A549 (cell line): ENCODE measurements at regions not wholly inside any gene's neighbourhood (a gene's known extent, or its start where the extent isn't known, plus 50 kb on each side); places are given as distances from the start of the nearest gene placed in this dataset.

Source experiments
- ATAC-seq, 2 experiments: fragments of 200-7000 bp in 1 of 2; fragments of >200 bp in 1 of 2; cut with Nextera tagmentation in 1 of 2; cut with Tn5 transposase in 1 of 2; 3 replicates each; pipeline versions ENCODE4 v1.8.0 to v1.9.1; 2018 to 2020; ENCODE audit warnings: mild to moderate bottlenecking in 1 of 2, moderate library complexity in 1 of 2
- CTCF ChIA-PET: fragments of 300-600 bp; sonication (Branson Sonifier 250); formaldehyde crosslinking; extraction: SDS; loops from one replicate; lab custom pipeline; 2021; ENCODE audit warnings: antibody characterized with exemption, inconsistent platforms; lab: Yijun Ruan, JAX
- POLR2A ChIA-PET: fragments of 350-600 bp; formaldehyde crosslinking; extraction: SDS; loops from one replicate; lab custom pipeline; 2021; ENCODE audit warnings: antibody characterized with exemption, inconsistent platforms; lab: Yijun Ruan, JAX
- DNase-seq, 2 experiments: peaks; one replicate each; pipeline versions ENCODE4 v3.0.0 to v3.0.0-alpha.2; 2011 to 2016; ENCODE audit warnings: low read depth in 1 of 2, low spot score in 1 of 2
- FAIRE-seq: peaks from 2 replicates; lab custom pipeline; 2011; peaks lifted over from hg19 to GRCh38; lab: Jason Lieb, UNC
- H3K27ac ChIP-seq, 2 experiments: fragments of >200 bp; sonication (Bioruptor Twin); formaldehyde crosslinking; 3 replicates each; pipeline ENCODE4 v1.5.1; 2016 to 2017
- H3K4me1 ChIP-seq: fragments of >200 bp; sonication (Bioruptor Twin); formaldehyde crosslinking; 3 replicates; pipeline ENCODE4 v1.6.1; 2016
- H3K4me2 ChIP-seq: fragments of >200 bp; sonication (Bioruptor Twin); formaldehyde crosslinking; 3 replicates; pipeline ENCODE4 v1.6.1; 2016
- H3K4me3 ChIP-seq: fragments of >200 bp; sonication (Bioruptor Twin); formaldehyde crosslinking; 3 replicates; pipeline ENCODE4 v1.5.1; 2016
- H3K9me3 ChIP-seq: fragments of >200 bp; sonication (Bioruptor Twin); formaldehyde crosslinking; 3 replicates; pipeline ENCODE4 v1.6.1; 2016
- ATOH8 ChIP-seq: fragments of 250-450 bp; sonication (Bioruptor Pico); IDR thresholded peaks from 2 replicates; pipeline ENCODE4 v1.5.0; 2020; ENCODE audit warnings: low read depth, mild to moderate bottlenecking, moderate library complexity
- CEBPB ChIP-seq, 2 experiments: fragments of >200 bp in 1 of 2; sonication (Bioruptor Twin) in 1 of 2; formaldehyde crosslinking in 1 of 2; IDR thresholded peaks; 2 replicates each; pipeline ENCODE4 v1.6.1; 2012 to 2016
- CTCF ChIP-seq: fragments of >200 bp; sonication (Bioruptor Twin); formaldehyde crosslinking; IDR thresholded peaks from 3 replicates; pipeline ENCODE4 v1.5.1; 2016
- EHMT2 ChIP-seq: fragments of 200-600 bp; sonication (generic); IDR thresholded peaks from 2 replicates; pipeline ENCODE4 v1.6.1; 2016; ENCODE audit warnings: antibody characterized with exemption, low read depth, mild to moderate bottlenecking, moderate library complexity
- GATA3 ChIP-seq: IDR thresholded peaks from 2 replicates; pipeline ENCODE4 v1.6.1; 2012; ENCODE audit warnings: borderline replicate concordance
- HDAC2 ChIP-seq: fragments of 200-600 bp; sonication (generic); IDR thresholded peaks from 2 replicates; pipeline ENCODE4 v1.6.1; 2016
- HEYL ChIP-seq: fragments of 250-450 bp; sonication (Bioruptor Pico); IDR thresholded peaks from 2 replicates; pipeline ENCODE4 v1.8.0; 2021; ENCODE audit warnings: mild to moderate bottlenecking, moderate library complexity
- HOXA7 ChIP-seq: fragments of 250-450 bp; sonication (Bioruptor Pico); IDR thresholded peaks from 2 replicates; pipeline ENCODE4 v1.5.0; 2020; ENCODE audit warnings: mild to moderate bottlenecking, moderate library complexity
- HOXB13 ChIP-seq: fragments of 250-450 bp; sonication (Bioruptor Pico); IDR thresholded peaks from 2 replicates; pipeline ENCODE4 v1.5.0; 2020; ENCODE audit warnings: low read depth, mild to moderate bottlenecking, moderate library complexity
- HOXB5 ChIP-seq: fragments of 250-450 bp; sonication (Bioruptor Pico); IDR thresholded peaks from 2 replicates; pipeline ENCODE4 v1.5.0; 2020; ENCODE audit warnings: mild to moderate bottlenecking, moderate library complexity
- JUN ChIP-seq, 2 experiments: fragments of >200 bp; sonication (Bioruptor Twin); formaldehyde crosslinking; IDR thresholded peaks; 2 replicates in 1 of 2; 3 replicates in 1 of 2; pipeline ENCODE4 v1.6.1; 2016 to 2017
- KDM1A ChIP-seq: fragments of 200-600 bp; sonication (generic); IDR thresholded peaks from 2 replicates; pipeline ENCODE4 v1.6.1; 2016; ENCODE audit warnings: low read depth, mild to moderate bottlenecking
- MAX ChIP-seq: IDR thresholded peaks from 2 replicates; pipeline ENCODE4 v1.6.1; 2012
- MAZ ChIP-seq: fragments of 150-350 bp; IDR thresholded peaks from 2 replicates; pipeline ENCODE4 v1.6.1; 2014; ENCODE audit warnings: antibody characterized with exemption, low read depth, low read length, borderline replicate concordance
- NFE2L2 ChIP-seq: fragments of 150-350 bp; conservative IDR thresholded peaks from 2 replicates; pipeline ENCODE4 v1.6.1; 2014; ENCODE audit warnings: low read length
- NPAS2 ChIP-seq: fragments of 250-450 bp; sonication (Bioruptor Pico); IDR thresholded peaks from 2 replicates; pipeline ENCODE4 v1.8.0; 2022; ENCODE audit warnings: mild to moderate bottlenecking, moderate library complexity, borderline replicate concordance
- PBX3 ChIP-seq: IDR thresholded peaks from 2 replicates; pipeline ENCODE4 v1.6.1; 2012
- PHF8 ChIP-seq: fragments of 200-600 bp; sonication (generic); IDR thresholded peaks from 2 replicates; pipeline ENCODE4 v1.6.1; 2016; ENCODE audit warnings: low read depth, mild to moderate bottlenecking, antibody characterized with exemption, moderate library complexity, borderline replicate concordance
- POLR2A ChIP-seq: IDR thresholded peaks from 2 replicates; pipeline ENCODE4 v1.6.1; 2012; ENCODE audit warnings: mild to moderate bottlenecking, low read length
- POLR2AphosphoS2 ChIP-seq: conservative IDR thresholded peaks from 2 replicates; pipeline ENCODE4 v1.6.1; 2012; ENCODE audit warnings: low read length, improper control_type of control experiment, inconsistent platforms
- RARB ChIP-seq: fragments of 250-450 bp; sonication (Bioruptor Pico); IDR thresholded peaks from 2 replicates; pipeline ENCODE4 v1.8.0; 2021; ENCODE audit warnings: mild to moderate bottlenecking, moderate library complexity
- RCOR1 ChIP-seq: fragments of 150-350 bp; IDR thresholded peaks from 2 replicates; pipeline ENCODE4 v1.6.1; 2014; ENCODE audit warnings: antibody characterized with exemption, low read length, low read depth
- REST ChIP-seq: fragments of 200-600 bp; sonication (generic); IDR thresholded peaks from 2 replicates; pipeline ENCODE4 v1.6.1; 2016; ENCODE audit warnings: antibody characterized with exemption, mild to moderate bottlenecking, moderate library complexity
- RFX5 ChIP-seq: fragments of 450-650 bp; IDR thresholded peaks from 2 replicates; pipeline ENCODE4 v1.7.1; 2014; ENCODE audit warnings: antibody characterized with exemption, mild to moderate bottlenecking, moderate library complexity
- SMC3 ChIP-seq: fragments of >200 bp; sonication (Bioruptor Twin); formaldehyde crosslinking; IDR thresholded peaks from 3 replicates; pipeline ENCODE4 v1.6.1; 2018; ENCODE audit warnings: inconsistent platforms
- SREBF2 ChIP-seq: fragments of 450-650 bp; IDR thresholded peaks from 2 replicates; pipeline ENCODE4 v1.6.1; 2014; ENCODE audit warnings: mild to moderate bottlenecking, moderate library complexity
- USF2 ChIP-seq: fragments of 450-650 bp; IDR thresholded peaks from 2 replicates; pipeline ENCODE4 v1.6.1; 2014; ENCODE audit warnings: antibody characterized with exemption
- ZC3H11A ChIP-seq: fragments of 450-650 bp; IDR thresholded peaks from 2 replicates; pipeline ENCODE4 v1.6.1; 2014; ENCODE audit warnings: antibody characterized with exemption, mild to moderate bottlenecking
- ZSCAN20 ChIP-seq: fragments of 250-450 bp; sonication (Bioruptor Pico); IDR thresholded peaks from 2 replicates; pipeline ENCODE4 v1.8.0; 2022; ENCODE audit warnings: mild to moderate bottlenecking, moderate library complexity
- WGBS: methylation state at CpG from one replicate; pipeline ENCODE4 v1.1.6; 2017; ENCODE audit errors: missing lambda C conversion rate; 5-methylcytosine and 5-hydroxymethylcytosine counted together

- WGBS, result 0% methylated on average over 1 of the region's 1 CpG
- ATAC-seq, result no peak
- CTCF ChIA-PET, result no interaction called here
- H3K4me1 ChIP-seq, result no peaks in the 10 kb centered on the region
- POLR2A ChIA-PET, result no interaction called here
- H3K4me2 ChIP-seq, result no peak overlapping the region
- no peak for FAIRE-seq
- no peaks in the 10 kb centered on the region for H3K9me3 ChIP-seq
- no peak overlapping the region for H3K27ac ChIP-seq
- no peak for TF ChIP-seq HDAC2
- TF ChIP-seq RCOR1, result no peak
- TF ChIP-seq ATOH8 (CRISPR knock-in tag), result no peak
- TF ChIP-seq EHMT2, result no peak
- no peak for TF ChIP-seq PBX3
- no peak for TF ChIP-seq NPAS2 (CRISPR knock-in tag)
- no peak for TF ChIP-seq ZC3H11A
- TF ChIP-seq PHF8, result no peak
- TF ChIP-seq CTCF, result no peak
- no peak for TF ChIP-seq SREBF2
- no peak for TF ChIP-seq HEYL (CRISPR knock-in tag)
- TF ChIP-seq HOXB5 (CRISPR knock-in tag), result no peak
- no peak for TF ChIP-seq CEBPB (IDR thresholded peaks at IDR 0.05)
- no peak for TF ChIP-seq RARB
- no peak for TF ChIP-seq HOXA7
- no peak for TF ChIP-seq MAZ
- no peak for TF ChIP-seq NFE2L2
- no peak for TF ChIP-seq RFX5
- no peak for TF ChIP-seq SMC3
- no peak for TF ChIP-seq HOXB13 (CRISPR knock-in tag)
- no peak overlapping the region for H3K4me3 ChIP-seq
- DNase-seq, result no peak
Observed at GRCh38 chr4:75144475-75144874, 211.6 kb downstream of the PARM1 start.

GRCh38 chr4:75142850-75143249 is 209.9 kb downstream of the PARM1 start:
- no peak for DNase-seq
- Histone ChIP-seq H3K4me2 (no peak overlapping the region), H3K9me3 (no peaks in the 10 kb centered on the region), H3K27ac (no peak overlapping the region), H3K4me1 (no peaks in the 10 kb centered on the region), H3K4me3 (no peak overlapping the region)
- POLR2A ChIA-PET, result no interaction called here
- WGBS, result 10% methylated on average over 1 of the region's 1 CpG
- no peak for ATAC-seq
- FAIRE-seq, result no peak
- CTCF ChIA-PET, result no interaction called here
- TF ChIP-seq ATOH8 (CRISPR knock-in tag), result no peak
- no peak for TF ChIP-seq USF2
- no peak for TF ChIP-seq MAX
- TF ChIP-seq POLR2AphosphoS2, result no peak
- TF ChIP-seq POLR2A, result no peak
- no peak for TF ChIP-seq REST
- TF ChIP-seq KDM1A, result no peak
- no peak for TF ChIP-seq JUN (IDR thresholded peaks at IDR 0.05)
- TF ChIP-seq CTCF, result no peak
- TF ChIP-seq RARB, result no peak
- TF ChIP-seq RCOR1, result no peak
- TF ChIP-seq GATA3, result no peak
- no peak for TF ChIP-seq ZSCAN20 (CRISPR knock-in tag)
